Natural killer cell (primary cell): ENCODE measurements at regions not wholly inside any gene's neighbourhood (a gene's known extent, or its start where the extent isn't known, plus 50 kb on each side); places are given as distances from the start of the nearest gene placed in this dataset.

Experiments used
- ATAC-seq, 3 donors: fragments of 150-1000 bp in 2 of 3; fragments of 200-7000 bp in 1 of 3; cut with Tn5 transposase; 1 replicate in 1 of 3; 2 replicates in 2 of 3; pipeline ENCODE4 v1.10.0; 2021; ENCODE audit warnings: mild to moderate bottlenecking in 2 of 3, moderate library complexity in 2 of 3
- DNase-seq, 2 donors: peaks; one replicate each; pipeline versions ENCODE4 v3.0.0 to v3.0.0-alpha.2; 2013 to 2021; ENCODE audit warnings: mixed read lengths in 1 of 2
- H3K27ac ChIP-seq: one replicate; pipeline ENCODE4 v1.5.1; 2013; ENCODE audit warnings: mild to moderate bottlenecking, low read length
- H3K27me3 ChIP-seq: one replicate; pipeline ENCODE4 v1.6.1; 2013; ENCODE audit warnings: low read length; ENCODE audit not compliant: control insufficient read depth, insufficient read depth
- H3K36me3 ChIP-seq: one replicate; pipeline ENCODE4 v1.6.1; 2013; ENCODE audit warnings: low read length; ENCODE audit not compliant: control insufficient read depth, insufficient read depth
- H3K4me1 ChIP-seq: one replicate; pipeline ENCODE4 v1.6.1; 2013; ENCODE audit warnings: low read length; ENCODE audit not compliant: control insufficient read depth, insufficient read depth
- H3K4me3 ChIP-seq: one replicate; pipeline ENCODE4 v1.5.1; 2013; ENCODE audit warnings: low read length
- H3K9me3 ChIP-seq: one replicate; pipeline ENCODE4 v1.6.1; 2013; ENCODE audit warnings: low read length; ENCODE audit not compliant: control insufficient read depth, insufficient read depth
- H3K27ac Mint-ChIP-seq, 2 donors: one replicate each; pipeline ENCODE4 v1.8.0; 2022; ENCODE audit warnings: mild to moderate bottlenecking in 2 of 2, mixed read lengths in 2 of 2, moderate library complexity in 1 of 2
- H3K27me3 Mint-ChIP-seq, 2 donors: one replicate each; pipeline ENCODE4 v1.8.0; 2022; ENCODE audit warnings: low read depth in 2 of 2, mixed read lengths in 2 of 2
- H3K36me3 Mint-ChIP-seq: one replicate; pipeline ENCODE4 v1.8.0; 2022; ENCODE audit warnings: mixed read lengths
- H3K4me1 Mint-ChIP-seq, 2 donors: one replicate each; pipeline ENCODE4 v1.8.0; 2022; ENCODE audit warnings: mixed read lengths in 2 of 2
- H3K4me3 Mint-ChIP-seq: one replicate; pipeline ENCODE4 v1.8.0; 2022; ENCODE audit warnings: mild to moderate bottlenecking, moderate library complexity, mixed read lengths
- H3K9me3 Mint-ChIP-seq, 2 donors: one replicate each; pipeline ENCODE4 v1.8.0; 2022; ENCODE audit warnings: mixed read lengths in 2 of 2
- CTCF ChIP-seq: fragments of 200-600 bp; IDR thresholded peaks from one replicate; pipeline ENCODE4 v1.8.0; 2022; ENCODE audit warnings: antibody characterized with exemption
- WGBS: methylation state at CpG from one replicate; pipeline ENCODE4 v1.1.7; 2013; ENCODE audit warnings: missing lambda C conversion rate; ENCODE audit not compliant: insufficient coverage; 5-methylcytosine and 5-hydroxymethylcytosine counted together
- intact Hi-C: fragments of 100-400 bp; cut with micrococcal nuclease; formaldehyde crosslinking; loops from one replicate; pipeline ENCODE4 v1.14.2; 2022

- H3K9me3 Mint-ChIP-seq = peaks cover 4 to 7% of the 10 kb centered on the region in 2 donors
- no peaks in the 10 kb centered on the region for H3K36me3 ChIP-seq
- 27% methylated on average over 1 of the region's 1 CpG for WGBS
- no peaks in the 10 kb centered on the region for H3K27me3 Mint-ChIP-seq
- DNase-seq = no peak
- H3K9me3 ChIP-seq = no peaks in the 10 kb centered on the region
- no peaks in the 10 kb centered on the region for H3K4me1 Mint-ChIP-seq
- no peak for TF ChIP-seq CTCF
- no peaks in the 10 kb centered on the region for H3K4me1 ChIP-seq
- no peak overlapping the region for H3K4me3 Mint-ChIP-seq
- no peak for ATAC-seq
- no peaks in the 10 kb centered on the region for H3K27me3 ChIP-seq
- H3K36me3 Mint-ChIP-seq = no peaks in the 10 kb centered on the region
- H3K27ac ChIP-seq = no peak overlapping the region
- intact Hi-C loops = no loop called here
- no peak overlapping the region for H3K27ac Mint-ChIP-seq
- H3K4me3 ChIP-seq = no peak overlapping the region
Observed at GRCh38 chr2:183948861-183949260, 649.5 kb upstream of the ZNF804A start.

GRCh38 chr2:183950673-183951072 is 647.7 kb upstream of the ZNF804A start:
- Mint-ChIP-seq H3K4me1 (no peaks in the 10 kb centered on the region), H3K27ac (no peak overlapping the region), H3K36me3 (no peaks in the 10 kb centered on the region), H3K9me3 (peaks cover 10 to 14% of the 10 kb centered on the region in 2 donors), H3K27me3 (no peaks in the 10 kb centered on the region), H3K4me3 (no peak overlapping the region)
- ATAC-seq (no peak), DNase-seq (no peak)
- Histone ChIP-seq H3K36me3 (no peaks in the 10 kb centered on the region), H3K9me3 (no peaks in the 10 kb centered on the region), H3K27ac (no peak overlapping the region), H3K4me3 (no peak overlapping the region), H3K4me1 (no peaks in the 10 kb centered on the region), H3K27me3 (no peaks in the 10 kb centered on the region)
- 75% methylated on average over 1 of the region's 1 CpG for WGBS
- no peak for TF ChIP-seq CTCF
- intact Hi-C loops = no loop called here

GRCh38 chr2:183951630-183952029 is 646.7 kb upstream of the ZNF804A start:
- no peak overlapping the region for H3K27ac Mint-ChIP-seq
- Histone ChIP-seq H3K9me3 (no peaks in the 10 kb centered on the region), H3K4me1 (no peaks in the 10 kb centered on the region), H3K36me3 (no peaks in the 10 kb centered on the region), H3K4me3 (no peak overlapping the region), H3K27me3 (no peaks in the 10 kb centered on the region), H3K27ac (no peak overlapping the region)
- no peak for ATAC-seq
- intact Hi-C loops = no loop called here
- H3K4me3 Mint-ChIP-seq = no peak overlapping the region
- no peaks in the 10 kb centered on the region for H3K27me3 Mint-ChIP-seq
- WGBS = 93% methylated on average over 1 of the region's 2 CpGs
- TF ChIP-seq CTCF = no peak
- H3K4me1 Mint-ChIP-seq = no peaks in the 10 kb centered on the region
- H3K9me3 Mint-ChIP-seq = peaks cover 12 to 16% of the 10 kb centered on the region in 2 donors
- H3K36me3 Mint-ChIP-seq = no peaks in the 10 kb centered on the region
- DNase-seq = no peak

GRCh38 chr2:183952741-183953140 is 645.6 kb upstream of the ZNF804A start:
- H3K27me3 Mint-ChIP-seq = no peaks in the 10 kb centered on the region
- no peak for TF ChIP-seq CTCF
- H3K36me3 Mint-ChIP-seq = no peaks in the 10 kb centered on the region
- no peaks in the 10 kb centered on the region for H3K4me1 ChIP-seq
- H3K4me1 Mint-ChIP-seq = no peaks in the 10 kb centered on the region
- no peak overlapping the region for H3K27ac Mint-ChIP-seq
- WGBS = no CpG with 5 or more reads among the region's 2 CpGs
- no peak overlapping the region for H3K4me3 ChIP-seq
- no peak overlapping the region for H3K4me3 Mint-ChIP-seq
- no peaks in the 10 kb centered on the region for H3K27me3 ChIP-seq
- no peaks in the 10 kb centered on the region for H3K9me3 ChIP-seq
- H3K9me3 Mint-ChIP-seq = peaks cover 12 to 16% of the 10 kb centered on the region in 2 donors
- H3K27ac ChIP-seq = no peak overlapping the region
- ATAC-seq (no peak), DNase-seq (no peak)
- intact Hi-C loops = no loop called here
- no peaks in the 10 kb centered on the region for H3K36me3 ChIP-seq
